Activated naive CD4-positive, alpha-beta T cell treated with anti-CD3 and anti-CD28 coated beads, Interleukin-2, amount 10 ng/mL, durations not matched to agents 7 days and 5 days (primary cell): ENCODE measurements at regions not wholly inside any gene's neighbourhood (a gene's known extent, or its start where the extent isn't known, plus 50 kb on each side); places are given as distances from the start of the nearest gene placed in this dataset.
"Not testable (repeated sequence)": the region's sequence is repeated elsewhere in the genome, so short reads cannot be mapped to it uniquely, and the experiment has no call there.

Experiments
- CTCF ChIA-PET: fragments of 350-600 bp; sonication (Branson Sonifier 250); formaldehyde crosslinking; loops from one replicate; lab custom pipeline; 2021; ENCODE audit warnings: antibody characterized with exemption; lab: Charles Lee
- DNase-seq: peaks from one replicate; pipeline ENCODE4 v3.0.0-alpha.2; 2020
- H3K27ac Mint-ChIP-seq: one replicate; pipeline ENCODE4 v1.8.0; 2021; ENCODE audit warnings: mild to moderate bottlenecking, moderate library complexity, mixed read lengths
- H3K27me3 Mint-ChIP-seq: one replicate; pipeline ENCODE4 v1.8.0; 2021; ENCODE audit warnings: mild to moderate bottlenecking, mixed read lengths
- H3K36me3 Mint-ChIP-seq: one replicate; pipeline ENCODE4 v1.8.0; 2021; ENCODE audit warnings: mixed read lengths
- H3K4me1 Mint-ChIP-seq: one replicate; pipeline ENCODE4 v1.8.0; 2021; ENCODE audit warnings: mixed read lengths
- H3K4me3 Mint-ChIP-seq: one replicate; pipeline ENCODE4 v1.8.0; 2021; ENCODE audit warnings: mild to moderate bottlenecking, moderate library complexity, mixed read lengths
- H3K9me3 Mint-ChIP-seq: one replicate; pipeline ENCODE4 v1.8.0; 2021; ENCODE audit warnings: mixed read lengths

GRCh38 chr7:39808796-39809481, 141.1 kb upstream of the CDK13 start:
- Mint-ChIP-seq H3K4me3 (no peak overlapping the region), H3K4me1 (no peaks in the 10 kb centered on the region), H3K9me3 (no peaks in the 10 kb centered on the region), H3K36me3 (no peaks in the 10 kb centered on the region), H3K27ac (no peak overlapping the region), H3K27me3 (peaks cover 30% of the 10 kb centered on the region)
- no peak for DNase-seq
- CTCF ChIA-PET, result no interaction called here

- CTCF ChIA-PET, result interaction anchor here (0.9 kb wide), 1 partner anchor 231 kb away, joined by 3 read pairs; no protein-coding TSS in a partner anchor
- Mint-ChIP-seq H3K36me3 (no peaks in the 10 kb centered on the region), H3K27me3 (peaks cover 27% of the 10 kb centered on the region), H3K4me1 (no peaks in the 10 kb centered on the region), H3K27ac (no peak overlapping the region), H3K4me3 (no peak overlapping the region), H3K9me3 (no peaks in the 10 kb centered on the region)
- DNase-seq, result no peak
Measured at GRCh38 chr7:39810204-39810642, 139.8 kb upstream of the CDK13 start.

GRCh38 chr7:39810710-39811109, 139.3 kb upstream of the CDK13 start:
- no peak for DNase-seq
- no peaks in the 10 kb centered on the region for H3K4me1 Mint-ChIP-seq
- no peaks in the 10 kb centered on the region for H3K9me3 Mint-ChIP-seq
- H3K36me3 Mint-ChIP-seq, result no peaks in the 10 kb centered on the region
- H3K27ac Mint-ChIP-seq, result no peak overlapping the region
- peaks cover 29% of the 10 kb centered on the region for H3K27me3 Mint-ChIP-seq
- CTCF ChIA-PET, result interaction anchor here (0.6 kb wide), 1 partner anchor 365 kb away, joined by 3 read pairs; no protein-coding TSS in a partner anchor
- H3K4me3 Mint-ChIP-seq, result no peak overlapping the region

- CTCF ChIA-PET, result interaction anchor here (0.6 kb wide), 1 partner anchor 366 kb away, joined by 3 read pairs; no protein-coding TSS in a partner anchor
- H3K4me1 Mint-ChIP-seq, result no peaks in the 10 kb centered on the region
- peaks cover 31% of the 10 kb centered on the region for H3K27me3 Mint-ChIP-seq
Measured at GRCh38 chr7:39811161-39811614, 138.9 kb upstream of the CDK13 start.

GRCh38 chr7:39816462-39817060, 133.5 kb upstream of the CDK13 start:
- no peaks in the 10 kb centered on the region for H3K4me1 Mint-ChIP-seq
- H3K27ac Mint-ChIP-seq, result no peak overlapping the region
- H3K4me3 Mint-ChIP-seq, result no peak overlapping the region
- H3K27me3 Mint-ChIP-seq, result peaks cover 40% of the 10 kb centered on the region
- H3K36me3 Mint-ChIP-seq, result no peaks in the 10 kb centered on the region
- CTCF ChIA-PET, result no interaction called here
- no peak for DNase-seq
- H3K9me3 Mint-ChIP-seq, result no peaks in the 10 kb centered on the region

More at GRCh38 chr7:39811161-39811614, 138.9 kb upstream of the CDK13 start:
- Mint-ChIP-seq H3K9me3 (no peaks in the 10 kb centered on the region), H3K27ac (no peak overlapping the region), H3K4me3 (no peak overlapping the region), H3K36me3 (no peaks in the 10 kb centered on the region)
- DNase-seq, result no peak

- Mint-ChIP-seq H3K36me3 (no peaks in the 10 kb centered on the region), H3K27ac (no peak overlapping the region), H3K9me3 (no peaks in the 10 kb centered on the region), H3K27me3 (peaks cover 34% of the 10 kb centered on the region), H3K4me3 (no peak overlapping the region), H3K4me1 (no peaks in the 10 kb centered on the region)
- no peak for DNase-seq
- CTCF ChIA-PET, result no interaction called here
Measured at GRCh38 chr7:39819514-39819913, 130.5 kb upstream of the CDK13 start.

GRCh38 chr7:39824456-39825200, 125.4 kb upstream of the CDK13 start:
- H3K4me3 Mint-ChIP-seq, result no peak overlapping the region
- DNase-seq, result no peak
- no peak overlapping the region for H3K27ac Mint-ChIP-seq
- H3K36me3 Mint-ChIP-seq, result no peaks in the 10 kb centered on the region
- CTCF ChIA-PET, result no interaction called here
- H3K4me1 Mint-ChIP-seq, result peaks cover 3% of the 10 kb centered on the region
- H3K27me3 Mint-ChIP-seq, result peaks cover 38% of the 10 kb centered on the region
- H3K9me3 Mint-ChIP-seq, result no peaks in the 10 kb centered on the region

GRCh38 chr7:39825401-39825980, 124.6 kb upstream of the CDK13 start:
- H3K9me3 Mint-ChIP-seq, result no peaks in the 10 kb centered on the region
- no peaks in the 10 kb centered on the region for H3K36me3 Mint-ChIP-seq
- no peak for DNase-seq
- peaks cover 42% of the 10 kb centered on the region for H3K27me3 Mint-ChIP-seq
- CTCF ChIA-PET, result interaction anchor here (2.5 kb wide), 1 partner anchor 245 kb away, joined by 7 read pairs; no protein-coding TSS in a partner anchor
- H3K4me3 Mint-ChIP-seq, result no peak overlapping the region
- peaks cover 3% of the 10 kb centered on the region for H3K4me1 Mint-ChIP-seq
- H3K27ac Mint-ChIP-seq, result no peak overlapping the region

GRCh38 chr7:39826166-39826565, 123.9 kb upstream of the CDK13 start:
- CTCF ChIA-PET, result interaction anchor here (2.5 kb wide), 1 partner anchor 246 kb away, joined by 7 read pairs; no protein-coding TSS in a partner anchor
- DNase-seq, result no peak
- Mint-ChIP-seq H3K27me3 (peaks cover 41% of the 10 kb centered on the region), H3K4me1 (peaks cover 3% of the 10 kb centered on the region), H3K9me3 (no peaks in the 10 kb centered on the region), H3K36me3 (no peaks in the 10 kb centered on the region), H3K4me3 (no peak overlapping the region), H3K27ac (no peak overlapping the region)

- Mint-ChIP-seq H3K4me3 (no peak overlapping the region), H3K4me1 (peaks cover 3% of the 10 kb centered on the region), H3K9me3 (no peaks in the 10 kb centered on the region), H3K27me3 (peaks cover 46% of the 10 kb centered on the region), H3K36me3 (no peaks in the 10 kb centered on the region), H3K27ac (no peak overlapping the region)
- CTCF ChIA-PET, result interaction anchor here (2.5 kb wide), 1 partner anchor 247 kb away, joined by 7 read pairs; no protein-coding TSS in a partner anchor
- no peak for DNase-seq
Measured at GRCh38 chr7:39827571-39827970, 122.5 kb upstream of the CDK13 start.

- no peak overlapping the region for H3K27ac Mint-ChIP-seq
- H3K9me3 Mint-ChIP-seq, result no peaks in the 10 kb centered on the region
- H3K4me3 Mint-ChIP-seq, result no peak overlapping the region
- peaks cover 50% of the 10 kb centered on the region for H3K27me3 Mint-ChIP-seq
- no peak for DNase-seq
- CTCF ChIA-PET, result interaction anchor here (1.7 kb wide), 1 partner anchor 248 kb away, joined by 4 read pairs; no protein-coding TSS in a partner anchor
- no peaks in the 10 kb centered on the region for H3K36me3 Mint-ChIP-seq
- peaks cover 4% of the 10 kb centered on the region for H3K4me1 Mint-ChIP-seq
Measured at GRCh38 chr7:39829028-39829427, 121.0 kb upstream of the CDK13 start.

- Mint-ChIP-seq H3K4me1 (peaks cover 2% of the 10 kb centered on the region), H3K4me3 (no peak overlapping the region), H3K27ac (no peak overlapping the region), H3K36me3 (no peaks in the 10 kb centered on the region), H3K9me3 (no peaks in the 10 kb centered on the region), H3K27me3 (peaks cover 57% of the 10 kb centered on the region)
- no peak for DNase-seq
- CTCF ChIA-PET, result interaction anchor here (0.7 kb wide), 1 partner anchor 70 kb away, joined by 3 read pairs; no protein-coding TSS in a partner anchor
Measured at GRCh38 chr7:39832519-39833085, 117.5 kb upstream of the CDK13 start.

GRCh38 chr7:39833180-39833799, 116.8 kb upstream of the CDK13 start:
- CTCF ChIA-PET, H3K9me3 Mint-ChIP-seq, H3K4me1 Mint-ChIP-seq, H3K36me3 Mint-ChIP-seq, H3K27ac Mint-ChIP-seq: not testable (repeated sequence)
- Mint-ChIP-seq H3K4me3 (peak overlapping the region; percentile 5), H3K27me3 (peaks cover 54% of the 10 kb centered on the region)
- DNase-seq, result peak; percentile 57
